ENCODE measurements at regions not wholly inside any gene's neighbourhood (a gene's known extent, or its start where the extent isn't known, plus 50 kb on each side); places are given as distances from the start of the nearest gene placed in this dataset.

DNA sequence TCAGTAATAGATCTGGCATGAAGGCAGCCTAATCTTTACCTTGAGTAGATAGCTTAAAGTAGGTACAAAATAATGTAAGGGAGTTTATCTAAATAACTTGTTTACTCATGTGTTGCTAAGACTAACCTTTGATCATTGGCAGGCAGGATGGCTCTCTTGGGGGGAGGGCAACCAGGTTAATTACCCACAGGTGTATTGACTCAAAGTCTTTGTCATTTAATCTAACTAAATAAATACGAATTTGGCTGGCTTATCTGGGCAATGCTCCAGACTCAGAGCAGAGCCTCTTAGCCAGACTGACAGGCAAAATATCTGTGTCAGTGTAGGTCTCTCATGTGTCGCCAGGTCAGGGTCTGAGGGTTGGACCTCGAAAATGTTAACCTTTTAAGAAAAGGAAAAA, 283.4 kb upstream of the KLHL1 start:
- Histone ChIP-seq H3K36me3 (replicated peaks in 1 of 2; ENCODE audit: control insufficient read depth in 1 of 2, insufficient read depth in 2 of 2, low read length in 2 of 2) (no peaks in the 10 kb centered on the region), H3K4me3 (replicated peaks in 1 of 3; ENCODE audit: insufficient read depth in 1 of 3, low read depth in 2 of 3, low read length in 3 of 3) (no peak overlapping the region), H3K4me1 (ENCODE audit: insufficient read depth, low read length) (peaks cover 8% of the 10 kb centered on the region; the same call in 1 of the 2 replicates), H3K9ac (ENCODE audit: insufficient read depth, low read depth, low read length) (0 out of 2 replicates have a peak overlapping the region, but pooled peaks have one; percentile 8), H3K4me2 (ENCODE audit: low read depth, low read length) (no peak overlapping the region), H3K27ac (ENCODE audit: extremely low read length, insufficient read depth, low read length) (no peak overlapping the region), H3K79me2 (ENCODE audit: insufficient read depth, low read length) (no peaks in the 10 kb centered on the region), H2AFZ (ENCODE audit: low read length) (no peak overlapping the region), H3K27me3 (ENCODE audit: control insufficient read depth in 1 of 2, insufficient read depth in 2 of 2, low read length in 2 of 2) (no peaks in the 10 kb centered on the region), H4K20me1 (ENCODE audit: insufficient read depth, low read length) (no peaks in the 10 kb centered on the region), H3K9me3 (ENCODE audit: low read length) (no peaks in the 10 kb centered on the region)
- no TSS peak for BruUV-seq (replicated peaks)
- ChIA-PET POLR2A (no interaction called here), CTCF (ENCODE audit: low intra/inter-chr PET ratio, low total read pairs) (no interaction called here)
- DNase-seq (ENCODE audit: low spot score) (peak; percentile 14), ATAC-seq (no peak; the same call in 1 of the 3 replicates), FAIRE-seq (no peak)
- 6% methylated on average over 3 of the region's 3 CpGs for WGBS (ENCODE audit: low lambda C conversion rate)
- intact Hi-C loops (cut with micrococcal nuclease; ENCODE audit: unreplicated experiment) (no loop called here), in situ Hi-C loops (cut with HindIII; ENCODE audit: extremely low pct_ligation_motif_present, low pct_unique_long_range_greater_than_20kb) (no loop called here)
- TF ChIP-seq MTA3 (CRISPR knock-in tag; IDR thresholded peaks at IDR 0.05) (no peak), REPIN1 (CRISPR knock-in tag; IDR thresholded peaks at IDR 0.05; ENCODE audit: borderline replicate concordance, low read depth) (no peak), ZNF616 (CRISPR knock-in tag; IDR thresholded peaks at IDR 0.05; ENCODE audit: low read depth) (no peak), TOE1 (CRISPR knock-in tag; IDR thresholded peaks at IDR 0.05) (no peak), POLR2AphosphoS5 (IDR thresholded peaks at IDR 0.05; ENCODE audit: low read depth, low read length) (no peak), SALL1 (CRISPR knock-in tag; IDR thresholded peaks at IDR 0.05) (no peak), POLR2A (IDR thresholded peaks at IDR 0.05; ENCODE audit: insufficient read depth in 1 of 2, low read depth in 2 of 2, low read length in 2 of 2) (no peak), ZNF572 (CRISPR knock-in tag; IDR thresholded peaks at IDR 0.05) (no peak), RARA (CRISPR knock-in tag; IDR thresholded peaks at IDR 0.05) (no peak), KAT2B (IDR thresholded peaks at IDR 0.05; ENCODE audit: borderline replicate concordance, low read depth, low read length) (no peak), HOXA9 (CRISPR knock-in tag; IDR thresholded peaks at IDR 0.05; ENCODE audit: borderline replicate concordance) (no peak), HDAC6 (IDR thresholded peaks at IDR 0.05; ENCODE audit: low read depth, low read length) (no peak), ZFP82 (CRISPR knock-in tag; IDR thresholded peaks at IDR 0.05; ENCODE audit: borderline replicate concordance) (no peak)
- TF ChIP-seq, protein P1, sequence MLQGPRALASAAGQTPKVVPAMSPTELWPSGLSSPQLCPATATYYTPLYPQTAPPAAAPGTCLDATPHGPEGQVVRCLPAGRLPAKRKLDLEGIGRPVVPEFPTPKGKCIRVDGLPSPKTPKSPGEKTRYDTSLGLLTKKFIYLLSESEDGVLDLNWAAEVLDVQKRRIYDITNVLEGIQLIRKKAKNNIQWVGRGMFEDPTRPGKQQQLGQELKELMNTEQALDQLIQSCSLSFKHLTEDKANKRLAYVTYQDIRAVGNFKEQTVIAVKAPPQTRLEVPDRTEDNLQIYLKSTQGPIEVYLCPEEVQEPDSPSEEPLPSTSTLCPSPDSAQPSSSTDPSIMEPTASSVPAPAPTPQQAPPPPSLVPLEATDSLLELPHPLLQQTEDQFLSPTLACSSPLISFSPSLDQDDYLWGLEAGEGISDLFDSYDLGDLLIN (CRISPR knock-in tag; IDR thresholded peaks at IDR 0.05; ENCODE audit: borderline replicate concordance), result no peak
- TF ChIP-seq, protein P2, sequence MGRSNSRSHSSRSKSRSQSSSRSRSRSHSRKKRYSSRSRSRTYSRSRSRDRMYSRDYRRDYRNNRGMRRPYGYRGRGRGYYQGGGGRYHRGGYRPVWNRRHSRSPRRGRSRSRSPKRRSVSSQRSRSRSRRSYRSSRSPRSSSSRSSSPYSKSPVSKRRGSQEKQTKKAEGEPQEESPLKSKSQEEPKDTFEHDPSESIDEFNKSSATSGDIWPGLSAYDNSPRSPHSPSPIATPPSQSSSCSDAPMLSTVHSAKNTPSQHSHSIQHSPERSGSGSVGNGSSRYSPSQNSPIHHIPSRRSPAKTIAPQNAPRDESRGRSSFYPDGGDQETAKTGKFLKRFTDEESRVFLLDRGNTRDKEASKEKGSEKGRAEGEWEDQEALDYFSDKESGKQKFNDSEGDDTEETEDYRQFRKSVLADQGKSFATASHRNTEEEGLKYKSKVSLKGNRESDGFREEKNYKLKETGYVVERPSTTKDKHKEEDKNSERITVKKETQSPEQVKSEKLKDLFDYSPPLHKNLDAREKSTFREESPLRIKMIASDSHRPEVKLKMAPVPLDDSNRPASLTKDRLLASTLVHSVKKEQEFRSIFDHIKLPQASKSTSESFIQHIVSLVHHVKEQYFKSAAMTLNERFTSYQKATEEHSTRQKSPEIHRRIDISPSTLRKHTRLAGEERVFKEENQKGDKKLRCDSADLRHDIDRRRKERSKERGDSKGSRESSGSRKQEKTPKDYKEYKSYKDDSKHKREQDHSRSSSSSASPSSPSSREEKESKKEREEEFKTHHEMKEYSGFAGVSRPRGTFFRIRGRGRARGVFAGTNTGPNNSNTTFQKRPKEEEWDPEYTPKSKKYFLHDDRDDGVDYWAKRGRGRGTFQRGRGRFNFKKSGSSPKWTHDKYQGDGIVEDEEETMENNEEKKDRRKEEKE (IDR thresholded peaks at IDR 0.05), result no peak
- TF ChIP-seq, protein P3, sequence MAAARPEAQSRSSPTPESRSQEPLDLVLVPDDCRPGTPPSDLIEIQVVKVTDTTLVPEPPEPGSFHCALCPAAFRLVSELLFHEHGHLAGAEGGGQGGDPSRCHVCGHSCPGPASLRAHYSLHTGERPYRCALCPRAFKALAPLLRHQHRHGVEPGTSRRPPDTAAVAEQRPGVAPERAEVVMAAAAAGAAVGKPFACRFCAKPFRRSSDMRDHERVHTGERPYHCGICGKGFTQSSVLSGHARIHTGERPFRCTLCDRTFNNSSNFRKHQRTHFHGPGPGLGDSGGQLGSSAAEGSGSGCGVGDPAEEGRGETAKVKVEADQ (CRISPR knock-in tag; IDR thresholded peaks at IDR 0.05; ENCODE audit: borderline replicate concordance), result no peak
